EH (cell line): ENCODE measurements at regions not wholly inside any gene's neighbourhood (a gene's known extent, or its start where the extent isn't known, plus 50 kb on each side); places are given as distances from the start of the nearest gene placed in this dataset.
"Not testable (repeated sequence)": the region's sequence is repeated elsewhere in the genome, so short reads cannot be mapped to it uniquely, and the experiment has no call there.

Source experiments
- DNase-seq: peaks from one replicate; pipeline ENCODE4 v3.0.0-alpha.2; 2015; ENCODE audit warnings: low read depth

DNA sequence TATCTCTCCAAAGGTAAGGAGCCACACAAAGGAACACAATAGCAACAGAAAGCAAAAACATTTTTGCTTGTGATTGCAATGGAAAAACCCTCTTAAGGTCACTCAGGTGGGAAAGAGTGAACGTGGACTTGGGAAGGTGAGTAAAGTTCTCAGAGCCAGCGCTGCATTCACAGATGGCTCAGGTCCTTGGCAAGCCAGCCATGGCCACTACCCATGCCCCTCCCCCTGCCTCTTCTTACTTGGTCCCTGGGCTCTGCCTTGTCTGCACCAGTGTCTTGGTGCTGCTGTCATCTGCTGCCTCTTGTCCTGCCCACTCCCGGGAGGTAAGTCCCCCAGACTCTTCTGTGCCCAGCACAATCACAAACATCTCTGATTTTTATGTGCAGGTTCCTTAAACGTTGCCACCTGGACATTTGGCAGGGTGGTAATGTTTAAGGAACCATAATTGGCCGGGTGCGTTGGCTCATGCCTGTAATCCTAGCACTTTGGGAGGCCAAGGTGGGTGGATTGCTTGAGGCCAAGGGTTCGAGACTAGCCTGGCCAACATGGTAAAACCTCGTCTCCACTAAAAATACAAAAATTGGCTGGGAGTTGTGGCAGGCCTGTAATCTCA is 74.6 kb downstream of the FEM1C start:
- no peak for DNase-seq

DNA sequence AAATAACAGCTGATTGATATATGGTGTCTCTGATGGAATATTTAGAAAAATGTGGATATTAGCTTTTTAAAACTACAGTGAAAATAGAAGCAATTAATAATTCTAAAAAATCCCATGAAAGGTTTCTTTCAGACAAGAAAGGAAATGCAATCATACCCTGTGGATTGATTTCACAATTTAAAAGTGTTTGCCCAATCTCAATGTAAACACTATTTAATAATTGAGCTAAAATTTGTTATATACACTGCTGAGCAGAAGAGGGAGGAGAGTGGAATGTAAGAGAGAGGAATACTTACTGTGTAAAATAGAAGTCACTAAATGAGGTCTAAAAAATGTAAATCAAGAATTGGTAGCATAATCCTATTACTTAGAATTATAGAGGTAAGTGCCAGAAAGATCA is 76.9 kb downstream of the FEM1C start:
- no peak for DNase-seq

GRCh38 chr5:115465431-115465830 is 79.1 kb downstream of the FEM1C start:
- DNase-seq = peak; percentile 70

DNA sequence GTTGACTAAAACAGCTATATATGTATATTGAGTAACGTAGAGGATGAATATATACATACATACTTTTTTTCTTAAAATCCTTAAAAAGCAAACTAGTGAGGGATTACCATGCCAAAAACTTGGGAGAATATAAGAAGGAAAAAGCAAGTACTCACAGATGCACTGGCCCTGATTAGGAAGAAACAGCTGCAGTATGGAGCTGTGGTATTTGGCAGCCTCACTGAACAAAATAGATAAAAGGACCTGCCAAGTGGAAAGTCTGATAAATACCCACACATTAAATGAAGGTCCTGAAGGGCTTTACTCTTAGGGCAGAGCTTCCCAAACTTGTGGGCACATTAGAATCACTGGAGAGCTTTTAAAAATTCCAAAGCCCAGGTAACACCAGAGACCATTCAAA is 80.6 kb downstream of the FEM1C start:
- no peak for DNase-seq

DNA sequence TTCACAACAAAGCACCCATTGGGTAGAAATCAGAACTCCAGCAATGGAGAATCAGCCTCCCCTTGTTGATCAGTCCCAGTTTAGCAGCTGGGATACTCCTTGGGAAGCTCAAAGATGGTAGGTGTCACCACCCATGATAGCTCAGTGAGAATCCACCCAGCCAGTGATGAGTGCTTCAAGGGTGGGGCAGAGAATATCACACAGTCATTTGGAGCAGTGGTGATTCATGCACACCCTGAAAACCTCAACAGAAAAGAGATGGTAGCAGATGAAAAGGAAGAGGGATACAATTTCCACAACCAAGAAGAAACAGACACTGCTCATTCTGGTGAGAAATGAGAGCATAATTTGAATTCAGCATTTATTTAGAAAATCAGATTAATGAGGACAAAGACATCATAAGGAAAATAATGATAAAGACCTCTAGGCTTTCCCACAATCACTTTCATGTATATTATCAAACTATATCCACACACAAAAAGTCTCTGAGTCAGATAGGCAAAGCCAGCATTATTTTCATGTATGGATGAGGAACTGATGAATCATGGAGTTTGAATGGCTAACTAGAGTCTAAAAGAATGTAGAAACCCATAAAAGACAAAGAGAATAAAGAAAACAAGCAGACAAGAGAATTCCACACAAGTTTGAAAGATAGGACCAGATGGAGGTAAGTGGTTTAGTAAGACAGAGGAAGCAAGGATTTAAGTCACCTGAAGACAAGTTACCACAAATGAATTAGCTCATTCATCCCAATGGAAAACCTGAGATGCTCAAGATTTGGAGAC is 82.9 kb downstream of the FEM1C start:
- peak; percentile 88 for DNase-seq

GRCh38 chr5:115461093-115461492 is 83.5 kb downstream of the FEM1C start:
- DNase-seq = peak; percentile 41

- DNase-seq = peak; percentile 92
Measured at GRCh38 chr5:115460472-115460871, 84.1 kb downstream of the FEM1C start.

DNA sequence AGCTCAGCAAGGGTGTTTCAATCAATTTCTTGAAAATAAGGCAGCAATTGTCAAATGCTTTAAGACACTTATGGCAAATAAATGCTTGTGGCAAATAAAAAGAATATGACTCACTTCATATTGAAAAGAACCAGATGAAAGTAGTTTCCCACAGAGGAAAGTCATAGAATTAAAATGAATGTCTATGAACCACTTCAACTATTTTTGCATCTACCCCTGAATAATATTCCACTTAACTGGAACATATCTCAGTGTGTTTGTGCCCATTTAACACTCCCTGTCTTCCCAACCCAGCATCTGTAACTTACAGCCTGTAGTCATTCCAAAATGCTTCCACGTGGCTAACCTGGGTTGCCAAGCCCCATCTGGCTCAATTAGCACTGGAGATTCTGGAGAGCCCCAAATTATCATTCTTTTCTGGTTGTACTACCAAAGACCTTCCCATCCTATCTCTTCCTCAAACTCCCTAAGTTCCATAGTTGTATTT is 84.7 kb downstream of the FEM1C start:
- peak; percentile 85 for DNase-seq

- DNase-seq = no peak
Measured at GRCh38 chr5:115458416-115458815, 86.2 kb downstream of the FEM1C start.

- no peak for DNase-seq
Measured at GRCh38 chr5:115458003-115458409, 86.6 kb downstream of the FEM1C start.

GRCh38 chr5:115457571-115457970 is 87.0 kb downstream of the FEM1C start:
- no peak for DNase-seq

- DNase-seq = no peak
Measured at GRCh38 chr5:115456539-115457040, 88.0 kb downstream of the FEM1C start.

DNA sequence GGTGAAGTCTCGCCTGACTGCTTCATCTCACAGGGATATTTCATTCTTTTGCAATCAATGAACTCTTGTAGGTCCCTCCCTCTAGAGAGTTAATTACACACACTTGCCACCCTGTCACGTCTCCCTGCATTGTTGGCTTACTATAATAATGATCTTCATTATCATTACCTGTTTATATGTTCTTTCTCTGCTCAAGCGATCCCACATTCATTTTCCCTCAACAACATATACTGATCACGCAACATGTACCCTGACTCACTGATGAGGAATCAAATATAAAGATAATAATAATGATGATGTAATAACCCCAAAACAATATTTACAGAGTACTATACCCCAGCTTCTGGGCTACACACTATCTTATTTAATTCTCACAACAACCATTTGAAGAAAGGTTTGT is 88.5 kb downstream of the FEM1C start:
- DNase-seq = no peak

GRCh38 chr5:115455301-115455707 is 89.3 kb downstream of the FEM1C start:
- DNase-seq = peak; percentile 83

GRCh38 chr5:115453391-115454095 is 91.0 kb downstream of the FEM1C start:
- DNase-seq = no peak

DNA sequence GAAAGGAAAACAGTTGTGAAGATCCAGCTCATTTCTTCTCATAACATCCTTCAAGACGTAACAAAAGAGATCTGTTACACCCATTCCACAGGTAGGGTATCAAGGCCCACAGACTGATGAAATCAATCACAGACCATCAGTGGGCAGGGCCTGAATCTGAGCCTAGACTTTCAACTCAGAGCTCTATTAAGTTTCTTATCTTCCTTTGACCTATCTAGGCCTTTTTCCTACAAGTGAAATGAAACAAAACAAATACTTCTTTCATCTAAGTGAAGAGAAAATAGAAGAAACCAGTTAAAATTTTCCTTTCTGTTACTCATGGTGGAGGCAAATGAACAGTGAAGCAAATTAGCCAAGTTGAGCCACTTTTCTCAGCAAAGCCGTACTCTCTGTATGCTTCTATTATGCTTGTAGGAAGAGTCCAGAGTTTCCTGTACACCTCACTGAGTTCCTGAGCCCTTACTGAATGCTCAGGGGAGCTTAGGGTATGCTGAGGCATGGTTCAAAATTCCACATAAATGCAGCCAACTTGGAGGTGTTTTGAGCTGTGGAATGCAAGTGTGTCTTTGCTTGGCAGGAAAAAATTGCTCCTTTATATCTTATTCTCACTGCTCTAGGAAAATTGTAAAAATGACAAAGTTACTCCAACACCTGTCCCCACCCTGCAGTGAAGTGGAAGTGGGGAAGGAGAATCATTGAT is 91.9 kb downstream of the FEM1C start:
- no peak for DNase-seq

DNA sequence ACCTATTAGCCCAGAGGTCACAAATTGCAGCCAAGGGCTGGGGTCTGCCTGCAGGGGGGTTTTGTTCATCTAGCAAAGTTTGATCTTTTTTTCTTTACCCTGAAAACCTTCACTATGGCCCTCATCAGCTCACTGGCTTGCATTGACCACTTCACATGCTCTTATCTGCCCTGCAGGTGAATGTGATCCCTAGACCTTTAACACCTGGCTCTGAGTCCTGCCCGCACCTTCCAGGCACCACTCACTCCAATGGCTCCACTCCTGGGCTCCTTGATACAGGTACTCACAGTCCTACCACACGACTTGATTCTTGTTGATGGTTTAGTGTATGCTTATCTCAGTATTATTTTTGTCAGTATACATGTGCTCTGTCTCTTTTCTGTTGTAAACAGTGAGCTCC is 92.5 kb downstream of the FEM1C start:
- no peak for DNase-seq

GRCh38 chr5:115450741-115451140 is 93.8 kb downstream of the FEM1C start:
- peak; percentile 92 for DNase-seq

GRCh38 chr5:115448630-115449029 is 95.9 kb downstream of the FEM1C start:
- DNase-seq = not testable (repeated sequence)

DNA sequence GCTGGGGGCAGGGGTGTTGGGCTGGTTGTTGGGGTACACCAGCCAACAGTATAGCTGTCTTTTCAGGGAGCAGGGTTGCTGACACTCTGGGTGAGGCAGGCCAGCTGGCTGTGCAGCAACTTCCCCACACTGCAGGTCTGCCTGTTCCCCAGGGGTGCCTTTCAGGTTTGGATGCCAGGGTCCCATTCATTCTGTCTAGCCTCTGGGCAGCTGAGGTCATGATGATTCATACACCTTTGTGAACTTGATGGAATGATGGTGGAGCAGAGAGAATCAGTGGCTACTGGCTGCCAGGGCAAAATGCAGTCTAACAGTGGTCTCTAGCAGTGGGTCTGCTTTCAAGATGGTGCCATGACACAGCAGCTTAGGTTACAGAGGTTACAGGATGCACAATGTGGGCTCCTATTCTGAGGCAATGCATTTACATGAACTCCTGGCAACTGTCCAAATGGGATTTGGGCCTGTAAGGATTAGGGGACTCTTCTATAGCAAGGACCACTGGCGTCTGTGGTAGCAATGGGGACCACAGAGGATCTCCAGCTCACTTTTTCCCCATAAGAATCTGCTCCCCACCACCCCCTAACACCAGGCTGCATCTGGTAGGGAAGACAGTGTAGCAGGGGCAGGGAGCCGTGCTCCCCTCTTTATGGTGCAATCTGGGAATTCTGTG is 103.7 kb downstream of the FEM1C start:
- DNase-seq = no peak

DNA sequence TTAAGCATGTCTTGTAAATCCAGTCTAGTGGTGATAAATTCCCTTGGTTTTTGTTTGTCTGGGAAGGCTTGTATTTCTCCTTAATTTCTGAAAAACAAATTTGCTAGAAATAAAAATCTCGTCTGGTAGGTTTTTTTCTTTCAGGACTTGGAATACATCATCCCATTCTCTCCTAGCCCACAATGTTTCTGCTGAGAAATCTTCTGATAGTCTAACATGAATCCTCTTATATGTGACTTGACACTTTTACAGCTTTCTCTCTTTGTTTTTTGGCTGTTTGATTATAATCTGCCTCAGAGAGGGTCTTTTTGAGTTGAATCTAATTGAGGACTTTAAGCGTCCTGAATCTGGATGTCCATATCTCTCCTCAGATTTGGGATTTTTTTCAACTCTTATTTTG is 104.9 kb downstream of the FEM1C start:
- no peak for DNase-seq

- peak; percentile 89 for DNase-seq
Measured at GRCh38 chr5:115439042-115439441, 105.5 kb downstream of the FEM1C start.
